ENCODE measurements at regions not wholly inside any gene's neighbourhood (a gene's known extent, or its start where the extent isn't known, plus 50 kb on each side); places are given as distances from the start of the nearest gene placed in this dataset.

DNA sequence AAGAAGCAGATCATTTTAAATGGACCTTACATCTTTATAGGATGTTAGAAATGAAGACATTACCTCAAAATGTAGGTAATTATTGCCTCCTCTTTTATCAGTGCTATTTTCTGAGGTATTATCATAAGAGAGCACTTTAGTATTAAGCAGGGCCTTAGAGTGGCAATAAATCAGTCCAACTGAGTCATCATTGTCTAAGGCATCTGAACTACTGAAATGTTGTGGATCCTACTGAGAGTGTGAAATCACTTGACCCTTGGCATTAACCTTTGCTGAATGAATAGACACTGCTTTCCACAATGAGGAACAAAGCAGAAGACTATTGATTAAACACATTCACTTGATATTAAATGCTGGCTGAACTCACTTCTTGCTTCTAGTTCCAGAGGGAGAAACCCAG is 224.6 kb upstream of the ARRDC3 start:
- Histone ChIP-seq H3K79me2 (ENCODE audit: control insufficient read depth, insufficient read depth, low read length) (no peaks in the 10 kb centered on the region), H4K20me1 (ENCODE audit: control insufficient read depth, extremely low read depth, insufficient read depth, low read length) (no peaks in the 10 kb centered on the region), H3K9ac (ENCODE audit: insufficient read depth, low read length) (no peak overlapping the region), H3K27ac (ENCODE audit: insufficient read depth, low read length) (no peak overlapping the region), H3K36me3 (ENCODE audit: control insufficient read depth, insufficient read depth, low read length) (no peaks in the 10 kb centered on the region), H3K27me3 (ENCODE audit: control insufficient read depth, insufficient read depth, low read length) (no peaks in the 10 kb centered on the region), H3K4me1 (ENCODE audit: control insufficient read depth, extremely low read depth, insufficient read depth, low read length) (no peaks in the 10 kb centered on the region), H3K4me3 (replicated peaks in 1 of 4; ENCODE audit: control extremely low read depth in 1 of 4, insufficient read depth in 1 of 4, low read depth in 3 of 4, low read length in 4 of 4) (no peak overlapping the region), H3K9me3 (ENCODE audit: control insufficient read depth, insufficient read depth, low read depth, low read length) (no peaks in the 10 kb centered on the region), H3K4me2 (ENCODE audit: extremely low read depth, insufficient read depth, low read length) (no peak overlapping the region), H2AFZ (ENCODE audit: low read length) (no peak overlapping the region)
- no peak for DNase-seq (ENCODE audit: low read depth in 2 of 2)
- no peak for TF ChIP-seq EZH2 (IDR thresholded peaks at IDR 0.05; ENCODE audit: low read length, missing control alignments)
- no peak for TF ChIP-seq CTCF (conservative IDR thresholded peaks at IDR 0.05 in 1 of 2, IDR thresholded peaks at IDR 0.05 in 1 of 2; ENCODE audit: low read depth in 1 of 2, low read length in 2 of 2)

DNA sequence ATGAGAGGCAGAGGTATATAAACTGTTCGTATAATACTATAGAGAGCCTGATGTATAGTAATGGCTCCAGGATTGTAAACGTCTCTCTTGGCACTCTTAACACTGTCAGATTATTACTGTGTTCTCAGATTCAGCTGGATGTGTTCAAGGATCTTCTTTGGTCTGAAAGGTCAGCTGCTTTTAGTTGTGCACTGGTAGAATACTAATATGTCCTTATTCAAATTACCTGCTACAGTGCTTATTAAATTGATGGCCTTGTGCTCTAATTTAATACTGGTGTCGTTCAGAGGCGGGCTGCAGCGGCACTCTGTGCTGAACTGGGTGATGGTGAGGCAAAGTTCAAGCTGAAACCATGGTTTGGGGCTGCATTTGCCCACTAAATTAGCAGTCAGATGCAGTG is 216.7 kb upstream of the ARRDC3 start:
- no peak overlapping the region for H3K4me3 ChIP-seq (replicated peaks in 1 of 4; ENCODE audit: control extremely low read depth in 1 of 4, insufficient read depth in 1 of 4, low read depth in 3 of 4, low read length in 4 of 4)

DNA sequence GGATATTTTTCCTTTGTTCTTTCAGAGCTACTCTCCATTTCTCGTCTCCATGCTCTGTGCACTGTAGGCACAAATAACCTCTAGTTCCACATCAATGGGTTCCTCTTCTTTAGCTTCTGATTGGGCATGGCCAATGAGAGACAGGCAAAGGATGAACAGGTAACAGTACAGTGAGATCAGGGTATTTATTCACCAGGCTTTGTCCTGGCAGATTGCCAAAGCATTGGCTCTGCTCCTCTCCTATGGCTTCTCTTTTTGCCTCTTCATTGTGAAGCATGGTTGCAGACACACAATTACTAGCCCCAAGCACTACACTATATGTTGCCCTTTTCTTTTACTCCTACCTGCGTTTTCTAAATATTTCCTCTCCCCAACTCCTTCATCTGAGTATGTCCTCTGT is 215.1 kb upstream of the ARRDC3 start:
- Histone ChIP-seq H3K9ac (ENCODE audit: insufficient read depth, low read length) (no peak overlapping the region), H3K4me2 (ENCODE audit: extremely low read depth, insufficient read depth, low read length) (no peak overlapping the region), H4K20me1 (ENCODE audit: control insufficient read depth, extremely low read depth, insufficient read depth, low read length) (no peaks in the 10 kb centered on the region), H3K9me3 (ENCODE audit: control insufficient read depth, insufficient read depth, low read depth, low read length) (no peaks in the 10 kb centered on the region), H3K4me1 (ENCODE audit: control insufficient read depth, extremely low read depth, insufficient read depth, low read length) (no peaks in the 10 kb centered on the region), H3K27me3 (ENCODE audit: control insufficient read depth, insufficient read depth, low read length) (no peaks in the 10 kb centered on the region), H2AFZ (ENCODE audit: low read length) (no peak overlapping the region), H3K27ac (ENCODE audit: insufficient read depth, low read length) (no peak overlapping the region), H3K4me3 (replicated peaks in 1 of 4; ENCODE audit: control extremely low read depth in 1 of 4, insufficient read depth in 1 of 4, low read depth in 3 of 4, low read length in 4 of 4) (no peak overlapping the region), H3K79me2 (ENCODE audit: control insufficient read depth, insufficient read depth, low read length) (no peaks in the 10 kb centered on the region), H3K36me3 (ENCODE audit: control insufficient read depth, insufficient read depth, low read length) (no peaks in the 10 kb centered on the region)
- TF ChIP-seq EZH2 (IDR thresholded peaks at IDR 0.05; ENCODE audit: low read length, missing control alignments), result no peak
- DNase-seq (ENCODE audit: low read depth in 2 of 2), result no peak

More for the DNA sequence above, 216.7 kb upstream of the ARRDC3 start:
- DNase-seq (ENCODE audit: low read depth in 2 of 2), result no peak
- TF ChIP-seq CTCF (conservative IDR thresholded peaks at IDR 0.05 in 1 of 2, IDR thresholded peaks at IDR 0.05 in 1 of 2; ENCODE audit: low read depth in 1 of 2, low read length in 2 of 2) (no peak), EZH2 (IDR thresholded peaks at IDR 0.05; ENCODE audit: low read length, missing control alignments) (no peak)
- Histone ChIP-seq H3K4me1 (ENCODE audit: control insufficient read depth, extremely low read depth, insufficient read depth, low read length) (no peaks in the 10 kb centered on the region), H3K4me2 (ENCODE audit: extremely low read depth, insufficient read depth, low read length) (no peak overlapping the region), H3K27ac (ENCODE audit: insufficient read depth, low read length) (no peak overlapping the region), H3K27me3 (ENCODE audit: control insufficient read depth, insufficient read depth, low read length) (no peaks in the 10 kb centered on the region), H4K20me1 (ENCODE audit: control insufficient read depth, extremely low read depth, insufficient read depth, low read length) (no peaks in the 10 kb centered on the region), H3K36me3 (ENCODE audit: control insufficient read depth, insufficient read depth, low read length) (no peaks in the 10 kb centered on the region), H3K9me3 (ENCODE audit: control insufficient read depth, insufficient read depth, low read depth, low read length) (no peaks in the 10 kb centered on the region), H3K9ac (ENCODE audit: insufficient read depth, low read length) (no peak overlapping the region), H3K79me2 (ENCODE audit: control insufficient read depth, insufficient read depth, low read length) (no peaks in the 10 kb centered on the region), H2AFZ (ENCODE audit: low read length) (no peak overlapping the region)

Measured in fibroblast of lung (primary cell).